ENCODE measurements at regions not wholly inside any gene's neighbourhood (a gene's known extent, or its start where the extent isn't known, plus 50 kb on each side); places are given as distances from the start of the nearest gene placed in this dataset.

- Histone ChIP-seq H3K4me3 (ENCODE audit: insufficient read depth in 1 of 2, low read depth in 1 of 2, low read length in 2 of 2) (no peak overlapping the region), H3K9ac (ENCODE audit: low read length) (no peak overlapping the region), H2BK15ac (ENCODE audit: low read depth, poor library complexity, severe bottlenecking) (no peak overlapping the region), H2BK5ac (ENCODE audit: low read depth, low read length, poor library complexity, severe bottlenecking) (no peak overlapping the region), H3K4me2 (ENCODE audit: low read length, poor library complexity, severe bottlenecking) (no peak overlapping the region), H3K18ac (ENCODE audit: low read depth in 1 of 2, low read length in 2 of 2) (peak overlapping the region in 1 of 2 experiments; percentile 75), H2AFZ (ENCODE audit: low read depth, low read length) (no peak overlapping the region), H3K4ac (ENCODE audit: low read depth in 1 of 2, low read length in 2 of 2) (no peak overlapping the region), H2BK12ac (ENCODE audit: low read length in 2 of 2) (no peak overlapping the region), H3K36me3 (ENCODE audit: control insufficient read depth in 1 of 2, insufficient read depth in 2 of 2, low read depth in 1 of 2, low read length in 2 of 2) (no peaks in the 10 kb centered on the region), H3K14ac (ENCODE audit: low read length in 2 of 2) (no peak overlapping the region), H3K27me3 (ENCODE audit: control insufficient read depth in 1 of 2, insufficient read depth in 1 of 2, low read length in 2 of 2) (no peaks in the 10 kb centered on the region), H3K79me1 (replicated peaks; ENCODE audit: low read length, poor library complexity, severe bottlenecking) (no peaks in the 10 kb centered on the region), H3K4me1 (ENCODE audit: control insufficient read depth, insufficient read depth, low read depth, low read length) (no peaks in the 10 kb centered on the region), H2AK5ac (ENCODE audit: low read length, severe bottlenecking) (no peak overlapping the region), H3K9me3 (ENCODE audit: control insufficient read depth, low read length) (peaks cover 1% of the 10 kb centered on the region), H3K27ac (ENCODE audit: low read length, poor library complexity, severe bottlenecking) (peak overlapping the region; percentile 72), H3K23ac (ENCODE audit: low read length in 2 of 2) (no peak overlapping the region), H4K8ac (ENCODE audit: low read length) (no peak overlapping the region), H2BK120ac (ENCODE audit: low read depth, low read length) (no peak overlapping the region), H4K91ac (ENCODE audit: low read length) (no peak overlapping the region)
- 33% methylated on average over 3 of the region's 5 CpGs for WGBS
- peak; percentile 55 for DNase-seq
These were observed 972.0 kb upstream of the CITED2 start for GRCh38 chr6:140346428-140346827.

- H2BK5ac ChIP-seq (ENCODE audit: low read depth, low read length, poor library complexity, severe bottlenecking): no peak overlapping the region
- H3K18ac ChIP-seq (ENCODE audit: low read depth in 1 of 2, low read length in 2 of 2): no peak overlapping the region
- peak overlapping the region; percentile 54 for H3K27ac ChIP-seq (ENCODE audit: low read length, poor library complexity, severe bottlenecking)
- H3K4me1 ChIP-seq (ENCODE audit: control insufficient read depth, insufficient read depth, low read depth, low read length): no peaks in the 10 kb centered on the region
- WGBS: 100% methylated on average over 1 of the region's 3 CpGs
- H2BK120ac ChIP-seq (ENCODE audit: low read depth, low read length): no peak overlapping the region
- DNase-seq: no peak
- H3K4me2 ChIP-seq (ENCODE audit: low read length, poor library complexity, severe bottlenecking): no peak overlapping the region
- H3K4me3 ChIP-seq (ENCODE audit: insufficient read depth in 1 of 2, low read depth in 1 of 2, low read length in 2 of 2): no peak overlapping the region
- no peak overlapping the region for H3K4ac ChIP-seq (ENCODE audit: low read depth in 1 of 2, low read length in 2 of 2)
- H3K9ac ChIP-seq (ENCODE audit: low read length): no peak overlapping the region
- H3K27me3 ChIP-seq (ENCODE audit: control insufficient read depth in 1 of 2, insufficient read depth in 1 of 2, low read length in 2 of 2): no peaks in the 10 kb centered on the region
- H3K79me1 ChIP-seq (replicated peaks; ENCODE audit: low read length, poor library complexity, severe bottlenecking): no peaks in the 10 kb centered on the region
- H2BK12ac ChIP-seq (ENCODE audit: low read length in 2 of 2): no peak overlapping the region
- no peak overlapping the region for H4K8ac ChIP-seq (ENCODE audit: low read length)
- H2AFZ ChIP-seq (ENCODE audit: low read depth, low read length): no peak overlapping the region
- no peaks in the 10 kb centered on the region for H3K36me3 ChIP-seq (ENCODE audit: control insufficient read depth in 1 of 2, insufficient read depth in 2 of 2, low read depth in 1 of 2, low read length in 2 of 2)
- H4K91ac ChIP-seq (ENCODE audit: low read length): no peak overlapping the region
- H3K14ac ChIP-seq (ENCODE audit: low read length in 2 of 2): no peak overlapping the region
- no peak overlapping the region for H2BK15ac ChIP-seq (ENCODE audit: low read depth, poor library complexity, severe bottlenecking)
- H3K23ac ChIP-seq (ENCODE audit: low read length in 2 of 2): no peak overlapping the region
- peaks cover 4% of the 10 kb centered on the region for H3K9me3 ChIP-seq (ENCODE audit: control insufficient read depth, low read length)
- no peak overlapping the region for H2AK5ac ChIP-seq (ENCODE audit: low read length, severe bottlenecking)
These were observed 971.5 kb upstream of the CITED2 start for GRCh38 chr6:140345935-140346334.

GRCh38 chr6:140344142-140344913 lies 969.9 kb upstream of the CITED2 start:
- WGBS: 100% methylated on average over 1 of the region's 1 CpG
- no peak overlapping the region for H2AFZ ChIP-seq (ENCODE audit: low read depth, low read length)
- H2BK12ac ChIP-seq (ENCODE audit: low read length in 2 of 2): no peak overlapping the region
- no peak overlapping the region for H2AK5ac ChIP-seq (ENCODE audit: low read length, severe bottlenecking)
- no peaks in the 10 kb centered on the region for H3K27me3 ChIP-seq (ENCODE audit: control insufficient read depth in 1 of 2, insufficient read depth in 1 of 2, low read length in 2 of 2)
- no peaks in the 10 kb centered on the region for H3K4me1 ChIP-seq (ENCODE audit: control insufficient read depth, insufficient read depth, low read depth, low read length)
- no peak overlapping the region for H3K18ac ChIP-seq (ENCODE audit: low read depth in 1 of 2, low read length in 2 of 2)
- no peak overlapping the region for H2BK15ac ChIP-seq (ENCODE audit: low read depth, poor library complexity, severe bottlenecking)
- H4K91ac ChIP-seq (ENCODE audit: low read length): no peak overlapping the region
- no peaks in the 10 kb centered on the region for H3K79me1 ChIP-seq (replicated peaks; ENCODE audit: low read length, poor library complexity, severe bottlenecking)
- H3K4me2 ChIP-seq (ENCODE audit: low read length, poor library complexity, severe bottlenecking): no peak overlapping the region
- H2BK120ac ChIP-seq (ENCODE audit: low read depth, low read length): peak overlapping the region; percentile 19
- peak; percentile 39 for DNase-seq
- no peak overlapping the region for H4K8ac ChIP-seq (ENCODE audit: low read length)
- no peak overlapping the region for H3K14ac ChIP-seq (ENCODE audit: low read length in 2 of 2)
- no peak overlapping the region for H3K4ac ChIP-seq (ENCODE audit: low read depth in 1 of 2, low read length in 2 of 2)
- no peaks in the 10 kb centered on the region for H3K36me3 ChIP-seq (ENCODE audit: control insufficient read depth in 1 of 2, insufficient read depth in 2 of 2, low read depth in 1 of 2, low read length in 2 of 2)
- H3K9me3 ChIP-seq (ENCODE audit: control insufficient read depth, low read length): peaks cover 8% of the 10 kb centered on the region
- no peak overlapping the region for H3K9ac ChIP-seq (ENCODE audit: low read length)
- H3K23ac ChIP-seq (ENCODE audit: low read length in 2 of 2): no peak overlapping the region
- peak overlapping the region; percentile 79 for H3K27ac ChIP-seq (ENCODE audit: low read length, poor library complexity, severe bottlenecking)
- no peak overlapping the region for H2BK5ac ChIP-seq (ENCODE audit: low read depth, low read length, poor library complexity, severe bottlenecking)
- no peak overlapping the region for H3K4me3 ChIP-seq (ENCODE audit: insufficient read depth in 1 of 2, low read depth in 1 of 2, low read length in 2 of 2)

- Histone ChIP-seq H3K36me3 (ENCODE audit: control insufficient read depth in 1 of 2, insufficient read depth in 2 of 2, low read depth in 1 of 2, low read length in 2 of 2) (no peaks in the 10 kb centered on the region), H2BK15ac (ENCODE audit: low read depth, poor library complexity, severe bottlenecking) (no peak overlapping the region), H2AFZ (ENCODE audit: low read depth, low read length) (no peak overlapping the region), H2BK120ac (ENCODE audit: low read depth, low read length) (no peak overlapping the region), H3K4me3 (ENCODE audit: insufficient read depth in 1 of 2, low read depth in 1 of 2, low read length in 2 of 2) (no peak overlapping the region), H3K9me3 (ENCODE audit: control insufficient read depth, low read length) (peaks cover 8% of the 10 kb centered on the region), H3K27me3 (ENCODE audit: control insufficient read depth in 1 of 2, insufficient read depth in 1 of 2, low read length in 2 of 2) (no peaks in the 10 kb centered on the region), H3K4me1 (ENCODE audit: control insufficient read depth, insufficient read depth, low read depth, low read length) (no peaks in the 10 kb centered on the region), H3K23ac (ENCODE audit: low read length in 2 of 2) (no peak overlapping the region), H4K91ac (ENCODE audit: low read length) (no peak overlapping the region), H3K4me2 (ENCODE audit: low read length, poor library complexity, severe bottlenecking) (no peak overlapping the region), H3K14ac (ENCODE audit: low read length in 2 of 2) (no peak overlapping the region), H3K79me1 (replicated peaks; ENCODE audit: low read length, poor library complexity, severe bottlenecking) (no peaks in the 10 kb centered on the region), H3K18ac (ENCODE audit: low read depth in 1 of 2, low read length in 2 of 2) (no peak overlapping the region), H2AK5ac (ENCODE audit: low read length, severe bottlenecking) (no peak overlapping the region), H3K9ac (ENCODE audit: low read length) (no peak overlapping the region), H3K4ac (ENCODE audit: low read depth in 1 of 2, low read length in 2 of 2) (no peak overlapping the region), H2BK12ac (ENCODE audit: low read length in 2 of 2) (no peak overlapping the region), H2BK5ac (ENCODE audit: low read depth, low read length, poor library complexity, severe bottlenecking) (no peak overlapping the region), H3K27ac (ENCODE audit: low read length, poor library complexity, severe bottlenecking) (no peak overlapping the region), H4K8ac (ENCODE audit: low read length) (no peak overlapping the region)
- 100% methylated on average over 2 of the region's 2 CpGs for WGBS
- DNase-seq: no peak
These were observed 968.7 kb upstream of the CITED2 start for GRCh38 chr6:140343128-140343527.
